Duodenal mucosa (tissue), 2 donors: ENCODE measurements at regions not wholly inside any gene's neighbourhood (a gene's known extent, or its start where the extent isn't known, plus 50 kb on each side); places are given as distances from the start of the nearest gene placed in this dataset.
"Not testable (repeated sequence)": the region's sequence is repeated elsewhere in the genome, so short reads cannot be mapped to it uniquely, and the experiment has no call there.

Experiments
- H3K27ac ChIP-seq: one replicate; pipeline ENCODE4 v1.7.0; 2013; ENCODE audit warnings: low read depth, low read length
- H3K27me3 ChIP-seq, 2 donors: one replicate each; pipeline ENCODE4 v1.7.0; 2013; ENCODE audit warnings: low read length in 2 of 2, control low read depth in 1 of 2; ENCODE audit not compliant: insufficient read depth in 2 of 2, control insufficient read depth in 1 of 2
- H3K36me3 ChIP-seq, 2 donors: one replicate each; pipeline ENCODE4 v1.7.0; 2013; ENCODE audit warnings: low read length in 2 of 2, control low read depth in 1 of 2; ENCODE audit not compliant: insufficient read depth in 2 of 2, control insufficient read depth in 1 of 2
- H3K4me1 ChIP-seq, 2 donors: one replicate each; pipeline ENCODE4 v1.7.0; 2013; ENCODE audit warnings: low read length in 2 of 2, control low read depth in 1 of 2; ENCODE audit not compliant: insufficient read depth in 2 of 2, control insufficient read depth in 1 of 2
- H3K4me3 ChIP-seq, 2 donors: one replicate each; pipeline ENCODE4 v1.7.0; 2013; ENCODE audit warnings: low read length in 2 of 2, low read depth in 1 of 2
- H3K9ac ChIP-seq, 2 donors: one replicate each; pipeline ENCODE4 v1.7.0; 2013; ENCODE audit warnings: low read length in 2 of 2, low read depth in 1 of 2
- H3K9me3 ChIP-seq, 2 donors: one replicate each; pipeline ENCODE4 v1.7.0; 2013; ENCODE audit warnings: low read length in 2 of 2, control low read depth in 1 of 2; ENCODE audit not compliant: control insufficient read depth in 1 of 2

DNA sequence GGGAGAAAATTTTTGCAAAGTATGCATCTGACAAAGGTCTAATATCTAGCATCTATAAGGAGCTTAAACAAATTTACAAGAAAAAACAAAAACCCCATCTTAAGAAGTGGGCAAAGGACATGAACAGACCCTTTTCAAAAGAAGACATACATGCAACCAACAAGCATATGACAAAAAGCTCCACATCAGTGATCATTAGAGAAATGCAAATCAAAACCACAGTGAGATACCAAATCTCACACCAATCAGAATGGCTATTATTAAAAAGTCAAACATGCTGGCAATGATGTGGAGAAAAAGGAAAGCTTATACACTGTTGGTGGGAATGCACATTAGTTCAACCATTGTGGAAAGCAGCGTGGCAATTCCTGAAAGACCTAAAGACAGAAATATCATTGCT, 1645.2 kb upstream of the B3GALT2 start:
- not testable (repeated sequence) for H3K27me3 ChIP-seq, H3K27ac ChIP-seq, H3K4me1 ChIP-seq, H3K9me3 ChIP-seq, H3K4me3 ChIP-seq, H3K36me3 ChIP-seq, H3K9ac ChIP-seq

GRCh38 chr1:194830387-194830786, 1644.0 kb upstream of the B3GALT2 start:
- no peak overlapping the region for H3K4me3 ChIP-seq
- no peak overlapping the region for H3K9ac ChIP-seq
- no peaks in the 10 kb centered on the region for H3K4me1 ChIP-seq
- no peak overlapping the region for H3K27ac ChIP-seq
- no peaks in the 10 kb centered on the region for H3K36me3 ChIP-seq
- H3K9me3 ChIP-seq, result no peaks in the 10 kb centered on the region
- no peaks in the 10 kb centered on the region for H3K27me3 ChIP-seq

- no peak overlapping the region for H3K27ac ChIP-seq
- H3K9me3 ChIP-seq, result no peaks in the 10 kb centered on the region
- no peaks in the 10 kb centered on the region for H3K36me3 ChIP-seq
- no peak overlapping the region for H3K9ac ChIP-seq
- no peak overlapping the region for H3K4me3 ChIP-seq
- no peaks in the 10 kb centered on the region for H3K4me1 ChIP-seq
- no peaks in the 10 kb centered on the region for H3K27me3 ChIP-seq
These were observed 1643.1 kb upstream of the B3GALT2 start for GRCh38 chr1:194829492-194829891.

- Histone ChIP-seq H3K27ac (no peak overlapping the region), H3K4me1 (no peaks in the 10 kb centered on the region), H3K4me3 (no peak overlapping the region), H3K27me3 (no peaks in the 10 kb centered on the region), H3K36me3 (no peaks in the 10 kb centered on the region), H3K9ac (no peak overlapping the region), H3K9me3 (no peaks in the 10 kb centered on the region)
These were observed 1639.0 kb upstream of the B3GALT2 start for GRCh38 chr1:194825382-194825781.

- H3K9ac ChIP-seq, result no peak overlapping the region
- H3K27me3 ChIP-seq, result no peaks in the 10 kb centered on the region
- no peak overlapping the region for H3K27ac ChIP-seq
- no peaks in the 10 kb centered on the region for H3K4me1 ChIP-seq
- H3K4me3 ChIP-seq, result no peak overlapping the region
- no peaks in the 10 kb centered on the region for H3K9me3 ChIP-seq
- no peaks in the 10 kb centered on the region for H3K36me3 ChIP-seq
These were observed 1634.7 kb upstream of the B3GALT2 start for GRCh38 chr1:194821091-194821490.

- H3K4me3 ChIP-seq, result no peak overlapping the region
- no peak overlapping the region for H3K27ac ChIP-seq
- H3K9ac ChIP-seq, result no peak overlapping the region
These were observed 1632.3 kb upstream of the B3GALT2 start for GRCh38 chr1:194818674-194819073.

GRCh38 chr1:194816859-194817258, 1630.4 kb upstream of the B3GALT2 start:
- H3K9me3 ChIP-seq, result no peaks in the 10 kb centered on the region
- H3K27ac ChIP-seq, result no peak overlapping the region
- H3K27me3 ChIP-seq, result no peaks in the 10 kb centered on the region
- no peak overlapping the region for H3K4me3 ChIP-seq
- H3K4me1 ChIP-seq, result no peaks in the 10 kb centered on the region
- no peak overlapping the region for H3K9ac ChIP-seq
- no peaks in the 10 kb centered on the region for H3K36me3 ChIP-seq

More at GRCh38 chr1:194818674-194819073, 1632.3 kb upstream of the B3GALT2 start:
- Histone ChIP-seq H3K9me3 (no peaks in the 10 kb centered on the region), H3K4me1 (no peaks in the 10 kb centered on the region), H3K36me3 (no peaks in the 10 kb centered on the region), H3K27me3 (no peaks in the 10 kb centered on the region)

- Histone ChIP-seq H3K36me3 (no peaks in the 10 kb centered on the region), H3K27ac (no peak overlapping the region), H3K9ac (no peak overlapping the region), H3K27me3 (no peaks in the 10 kb centered on the region), H3K4me1 (no peaks in the 10 kb centered on the region), H3K9me3 (no peaks in the 10 kb centered on the region), H3K4me3 (no peak overlapping the region)
These were observed 1626.7 kb upstream of the B3GALT2 start for GRCh38 chr1:194813096-194813495.

- no peaks in the 10 kb centered on the region for H3K4me1 ChIP-seq
- H3K4me3 ChIP-seq, result no peak overlapping the region
- H3K27me3 ChIP-seq, result no peaks in the 10 kb centered on the region
- H3K27ac ChIP-seq, result no peak overlapping the region
- no peak overlapping the region for H3K9ac ChIP-seq
- H3K36me3 ChIP-seq, result no peaks in the 10 kb centered on the region
- H3K9me3 ChIP-seq, result no peaks in the 10 kb centered on the region
These were observed 1623.3 kb upstream of the B3GALT2 start for GRCh38 chr1:194809665-194810064.

DNA sequence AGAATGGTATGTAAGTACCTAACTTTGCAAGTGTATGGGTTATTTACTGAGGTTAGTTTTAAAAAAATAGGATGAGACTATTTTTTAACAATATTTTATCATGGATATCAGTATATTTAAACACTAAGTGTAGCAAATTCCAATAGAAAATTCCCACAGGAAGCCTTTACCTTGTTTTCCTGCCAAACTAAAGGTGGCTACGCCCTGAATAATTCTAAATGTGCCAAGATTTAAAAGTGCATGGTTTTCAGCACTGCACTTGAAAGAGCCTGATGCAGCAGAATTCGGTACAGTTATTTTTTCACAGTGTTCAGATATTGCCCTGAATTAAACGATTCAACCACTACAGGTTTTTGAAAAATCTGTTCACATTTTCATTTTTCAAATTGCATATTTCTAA, 1622.8 kb upstream of the B3GALT2 start:
- Histone ChIP-seq H3K4me1 (no peaks in the 10 kb centered on the region), H3K36me3 (no peaks in the 10 kb centered on the region), H3K9ac (no peak overlapping the region), H3K27ac (no peak overlapping the region), H3K9me3 (no peaks in the 10 kb centered on the region), H3K27me3 (no peaks in the 10 kb centered on the region), H3K4me3 (no peak overlapping the region)

DNA sequence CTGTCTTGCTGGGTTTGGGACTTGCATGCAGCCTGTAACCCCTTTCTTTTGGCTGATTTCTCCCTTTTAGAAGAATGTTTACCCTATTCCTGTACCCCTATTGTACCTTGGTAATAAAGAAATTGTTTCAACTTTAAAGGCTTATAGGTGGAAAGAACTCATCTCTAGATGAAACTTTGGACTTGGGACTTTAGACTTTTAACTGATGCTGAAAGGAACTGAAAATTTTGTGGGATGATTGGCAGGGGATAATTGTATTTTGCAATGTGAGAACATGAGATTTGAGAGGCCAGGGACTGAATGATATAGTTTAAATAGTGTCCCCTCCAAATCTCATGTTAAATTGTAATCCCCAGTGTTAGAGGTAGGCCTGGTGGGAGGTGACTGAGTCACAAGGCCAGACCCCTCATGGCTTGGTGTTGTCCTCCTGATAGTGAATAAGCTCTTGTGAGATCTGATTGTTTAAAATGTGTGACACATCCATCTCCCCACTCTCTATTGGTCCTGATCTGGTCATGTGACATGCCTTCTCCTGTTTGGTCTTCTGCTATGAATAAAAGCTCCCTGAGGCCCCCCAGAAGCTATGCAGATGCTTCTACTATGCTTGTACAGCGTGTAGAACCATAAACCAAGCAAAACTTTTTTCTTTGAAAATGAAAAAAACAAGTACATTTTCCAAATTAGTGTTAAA, 1621.3 kb upstream of the B3GALT2 start:
- no peaks in the 10 kb centered on the region for H3K4me1 ChIP-seq
- no peak overlapping the region for H3K4me3 ChIP-seq
- H3K9ac ChIP-seq, result no peak overlapping the region
- no peaks in the 10 kb centered on the region for H3K36me3 ChIP-seq
- no peaks in the 10 kb centered on the region for H3K27me3 ChIP-seq
- no peaks in the 10 kb centered on the region for H3K9me3 ChIP-seq
- no peak overlapping the region for H3K27ac ChIP-seq
